CD4-positive, alpha-beta T cell (primary cell): ENCODE measurements at regions not wholly inside any gene's neighbourhood (a gene's known extent, or its start where the extent isn't known, plus 50 kb on each side); places are given as distances from the start of the nearest gene placed in this dataset.

Experiments used
- ATAC-seq: fragments of 200-7000 bp; cut with Tn5 transposase; one replicate; pipeline ENCODE4 v1.10.0; 2022; ENCODE audit warnings: mild to moderate bottlenecking; ENCODE audit not compliant: poor library complexity
- CTCF ChIA-PET: fragments of 350-600 bp; sonication (Branson Sonifier 250); formaldehyde crosslinking; loops from one replicate; lab custom pipeline; 2021; ENCODE audit warnings: antibody characterized with exemption, inconsistent platforms; lab: Charles Lee
- POLR2A ChIA-PET: fragments of 350-600 bp; sonication (Branson Sonifier 250); formaldehyde crosslinking; loops from one replicate; lab custom pipeline; 2021; ENCODE audit warnings: antibody characterized with exemption, inconsistent platforms; lab: Charles Lee
- DNase-seq, 14 experiments: peaks; one replicate each; pipeline ENCODE4 v3.0.0-alpha.2; 2013 to 2020; ENCODE audit warnings: mixed read lengths in 2 of 14
- H3K27ac ChIP-seq, 2 donors: one replicate each; pipeline versions ENCODE4 v1.5.1 to v1.7.0; 2013; ENCODE audit warnings: low read length in 2 of 2, low read depth in 1 of 2, mild to moderate bottlenecking in 1 of 2
- H3K27me3 ChIP-seq, 2 experiments: 1 replicate in 1 of 2; 2 replicates in 1 of 2; pipeline versions ENCODE4 v1.6.1 to v1.7.0; 2013; ENCODE audit warnings: low read length in 2 of 2, control low read depth in 1 of 2, mild to moderate bottlenecking in 1 of 2, moderate library complexity in 1 of 2; ENCODE audit not compliant: insufficient read depth in 2 of 2, control insufficient read depth in 1 of 2
- H3K36me3 ChIP-seq: one replicate; pipeline ENCODE4 v1.6.1; 2013; ENCODE audit warnings: low read length, control low read depth; ENCODE audit not compliant: insufficient read depth
- H3K4me1 ChIP-seq: one replicate; pipeline ENCODE4 v1.6.1; 2013; ENCODE audit warnings: low read length, control low read depth; ENCODE audit not compliant: insufficient read depth
- H3K4me3 ChIP-seq: one replicate; pipeline ENCODE4 v1.5.1; 2013; ENCODE audit warnings: mild to moderate bottlenecking, low read length, moderate library complexity
- H3K9me3 ChIP-seq, 2 experiments: 1 replicate in 1 of 2; 2 replicates in 1 of 2; pipeline versions ENCODE4 v1.6.1 to v1.7.0; 2013; ENCODE audit warnings: low read length in 2 of 2, mild to moderate bottlenecking in 2 of 2, control low read depth in 1 of 2, moderate library complexity in 1 of 2; ENCODE audit not compliant: control insufficient read depth in 1 of 2, insufficient read depth in 1 of 2
- H3K27ac Mint-ChIP-seq: one replicate; pipeline ENCODE4 v1.8.0; 2020; ENCODE audit warnings: mixed read lengths
- H3K27me3 Mint-ChIP-seq: one replicate; pipeline ENCODE4 v1.8.0; 2021; ENCODE audit warnings: mixed read lengths
- H3K36me3 Mint-ChIP-seq: one replicate; pipeline ENCODE4 v1.8.0; 2021; ENCODE audit warnings: low read depth, mixed read lengths
- H3K4me1 Mint-ChIP-seq: one replicate; pipeline ENCODE4 v1.8.0; 2021; ENCODE audit warnings: low read depth, mixed read lengths
- H3K4me3 Mint-ChIP-seq: one replicate; pipeline ENCODE4 v1.8.0; 2020; ENCODE audit warnings: mild to moderate bottlenecking, mixed read lengths
- H3K9me3 Mint-ChIP-seq: one replicate; pipeline ENCODE4 v1.8.0; 2020; ENCODE audit warnings: mixed read lengths
- CTCF ChIP-seq: fragments of 200-600 bp; IDR thresholded peaks from one replicate; pipeline ENCODE4 v1.8.0; 2022; ENCODE audit warnings: antibody characterized with exemption, mild to moderate bottlenecking
- intact Hi-C, 2 experiments: fragments of 100-400 bp; cut with DNase I in 1 of 2; cut with micrococcal nuclease in 1 of 2; formaldehyde crosslinking; loops; one replicate each; pipeline versions ENCODE4 v1.15.1 to v1.9.0; 2023 to 2025; cut with DNase I, micrococcal nuclease

DNA sequence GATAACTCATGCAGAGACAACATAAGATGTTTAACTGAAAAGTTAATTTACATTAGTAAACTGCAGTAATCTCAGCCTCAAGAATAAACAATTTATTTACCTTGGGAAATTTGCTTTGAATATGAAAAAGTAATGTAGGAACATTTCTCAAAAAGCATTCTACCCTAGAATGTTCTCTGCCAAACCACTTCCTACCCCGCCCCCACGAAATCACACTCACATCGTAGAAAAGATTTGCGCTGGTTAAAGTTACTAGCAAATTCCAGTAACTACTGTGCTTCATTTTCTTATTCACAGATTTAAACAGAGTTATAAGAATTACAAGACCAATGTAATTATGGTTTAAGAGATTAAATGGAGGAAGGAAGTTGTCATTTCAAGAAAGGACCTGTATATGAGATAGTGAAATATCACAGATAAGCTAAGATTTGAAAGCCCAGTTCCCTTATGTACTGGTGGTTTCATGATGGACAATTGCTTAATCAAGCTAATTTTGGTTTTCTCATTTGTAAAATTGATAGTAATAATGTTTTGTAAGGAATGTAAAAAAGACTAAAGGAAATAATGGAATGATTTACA, 175.4 kb downstream of the GNAI1 start:
- no peaks in the 10 kb centered on the region for H3K9me3 ChIP-seq
- TF ChIP-seq CTCF = no peak
- intact Hi-C loops = loop anchor here in 1 of 2 experiments (10.0 kb wide), 1 partner anchor 175 kb away; the partner anchor contains the start of gene GNAI1
- DNase-seq = peak in 3 of 14 experiments; percentile 1 to 23 (median 6)
- H3K27ac ChIP-seq = no peak overlapping the region
- Mint-ChIP-seq H3K27me3 (no peaks in the 10 kb centered on the region), H3K27ac (peak overlapping the region; percentile 29), H3K36me3 (no peaks in the 10 kb centered on the region), H3K4me3 (peak overlapping the region; percentile 59), H3K9me3 (no peaks in the 10 kb centered on the region), H3K4me1 (peaks cover 41% of the 10 kb centered on the region)
- H3K27me3 ChIP-seq = no peaks in the 10 kb centered on the region
- POLR2A ChIA-PET = interaction anchor here (1.4 kb wide), 1 partner anchor 203 kb away, joined by 3 read pairs; no protein-coding TSS in a partner anchor
- ATAC-seq = no peak
- CTCF ChIA-PET = no interaction called here
- H3K36me3 ChIP-seq = no peaks in the 10 kb centered on the region
- no peaks in the 10 kb centered on the region for H3K4me1 ChIP-seq
- H3K4me3 ChIP-seq = no peak overlapping the region

- H3K27me3 Mint-ChIP-seq = no peaks in the 10 kb centered on the region
- no peak overlapping the region for H3K27ac ChIP-seq
- no peaks in the 10 kb centered on the region for H3K9me3 Mint-ChIP-seq
- H3K4me3 ChIP-seq = no peak overlapping the region
- no peaks in the 10 kb centered on the region for H3K36me3 ChIP-seq
- TF ChIP-seq CTCF = no peak
- ATAC-seq (no peak), DNase-seq (no peak)
- intact Hi-C loops = no loop called here
- H3K4me1 Mint-ChIP-seq = peaks cover 41% of the 10 kb centered on the region
- H3K9me3 ChIP-seq = no peaks in the 10 kb centered on the region
- ChIA-PET POLR2A (no interaction called here), CTCF (no interaction called here)
- no peaks in the 10 kb centered on the region for H3K27me3 ChIP-seq
- H3K27ac Mint-ChIP-seq = no peak overlapping the region
- no peaks in the 10 kb centered on the region for H3K36me3 Mint-ChIP-seq
- no peak overlapping the region for H3K4me3 Mint-ChIP-seq
- H3K4me1 ChIP-seq = no peaks in the 10 kb centered on the region
These were observed 174.7 kb downstream of the GNAI1 start for GRCh38 chr7:80309377-80309776.

GRCh38 chr7:80307227-80307856, 172.7 kb downstream of the GNAI1 start:
- intact Hi-C loops = no loop called here
- H3K27me3 Mint-ChIP-seq = no peaks in the 10 kb centered on the region

More at GRCh38 chr7:80307227-80307856, 172.7 kb downstream of the GNAI1 start:
- Histone ChIP-seq H3K27me3 (no peaks in the 10 kb centered on the region), H3K4me3 (no peak overlapping the region), H3K27ac (no peak overlapping the region), H3K36me3 (no peaks in the 10 kb centered on the region), H3K9me3 (no peaks in the 10 kb centered on the region), H3K4me1 (no peaks in the 10 kb centered on the region)
- no peaks in the 10 kb centered on the region for H3K9me3 Mint-ChIP-seq
- CTCF ChIA-PET = no interaction called here
- H3K4me3 Mint-ChIP-seq = no peak overlapping the region
- H3K27ac Mint-ChIP-seq = no peak overlapping the region
- no peaks in the 10 kb centered on the region for H3K36me3 Mint-ChIP-seq
- no peak for ATAC-seq
- no peak for DNase-seq
- no peak for TF ChIP-seq CTCF
- POLR2A ChIA-PET = no interaction called here
- H3K4me1 Mint-ChIP-seq = peaks cover 34% of the 10 kb centered on the region
